ENCODE measurements at regions not wholly inside any gene's neighbourhood (a gene's known extent, or its start where the extent isn't known, plus 50 kb on each side); places are given as distances from the start of the nearest gene placed in this dataset.

DNA sequence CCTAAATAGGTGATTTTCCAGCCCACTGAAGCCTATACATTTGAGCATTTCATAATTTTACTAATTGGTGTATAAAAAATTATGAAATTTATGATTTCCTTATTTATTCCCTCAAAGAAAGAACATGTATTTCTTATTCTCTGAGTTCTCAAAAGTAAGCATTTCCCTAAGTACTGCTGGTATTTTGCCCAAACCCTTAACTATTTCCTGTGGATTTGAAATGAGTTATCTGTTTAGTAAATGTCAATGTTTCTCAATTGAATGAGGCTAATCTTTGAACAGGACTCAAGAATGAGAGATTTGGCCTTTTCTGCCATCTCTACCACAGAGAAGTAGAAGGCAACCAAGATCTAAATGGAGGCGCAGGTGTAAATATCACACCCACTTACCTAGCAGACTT is 751.7 kb downstream of the TLE1 start:
- no peak for DNase-seq (ENCODE audit: extremely low read depth in 1 of 11, low read depth in 9 of 11, low spot score in 4 of 11)

DNA sequence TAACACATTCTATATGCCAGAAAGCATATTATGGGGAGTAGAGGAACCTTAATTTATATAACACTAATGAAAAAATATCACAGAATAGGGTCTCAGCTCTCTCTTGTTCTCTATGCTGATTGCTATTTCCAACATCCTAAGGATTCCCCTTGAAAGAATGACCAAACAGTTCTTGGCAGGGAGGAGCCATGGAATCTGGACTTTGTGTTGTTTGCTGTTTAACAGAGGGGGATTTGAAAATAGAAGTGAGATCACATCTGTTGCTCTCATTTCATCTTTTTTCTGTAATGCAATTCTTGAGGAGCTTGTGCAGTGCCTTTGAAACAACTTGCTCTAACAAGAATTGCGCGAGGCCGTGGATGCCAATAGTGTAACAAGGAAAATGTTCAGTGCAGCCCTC is 755.3 kb downstream of the TLE1 start:
- DNase-seq (ENCODE audit: extremely low read depth in 1 of 11, low read depth in 9 of 11, low spot score in 4 of 11): no peak

DNA sequence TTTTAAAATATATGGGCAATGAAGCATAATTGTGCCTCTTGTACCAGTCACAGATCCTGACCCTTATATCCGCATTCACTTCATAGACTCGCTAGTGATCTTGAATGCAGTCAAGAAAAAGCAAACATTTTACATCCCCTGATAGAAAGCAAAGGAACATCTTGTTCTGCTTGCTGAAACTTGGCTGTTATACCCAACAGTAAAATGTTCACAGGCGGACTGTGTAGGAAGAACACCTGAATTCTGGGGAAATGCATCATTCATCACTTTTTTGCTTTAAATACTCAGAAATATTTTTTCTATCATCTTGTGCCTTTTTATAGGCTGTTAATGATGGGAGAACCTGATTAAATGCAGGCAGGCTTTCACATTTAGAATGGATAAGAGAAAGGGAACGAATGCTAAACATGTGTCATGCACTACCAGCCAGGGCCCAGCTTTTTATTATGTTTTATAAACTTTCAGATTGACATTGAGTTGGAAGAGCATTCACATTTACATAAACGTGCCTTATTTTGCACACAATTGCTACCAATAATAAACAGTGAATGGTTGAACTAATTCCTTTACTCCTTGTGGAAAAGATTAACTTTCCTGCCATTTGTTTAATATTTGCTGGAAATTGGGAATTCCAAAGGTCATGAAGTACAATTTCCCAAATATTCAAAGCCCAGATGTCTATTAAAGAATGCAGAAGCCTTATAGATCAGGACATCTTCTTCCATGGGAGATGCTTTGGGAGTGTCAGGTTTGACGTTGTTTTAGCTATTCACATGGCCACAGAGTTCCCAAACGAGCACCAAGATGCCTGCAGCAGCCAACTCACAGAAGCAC is 756.2 kb downstream of the TLE1 start:
- DNase-seq (ENCODE audit: extremely low read depth in 1 of 11, low read depth in 9 of 11, low spot score in 4 of 11): no peak

DNA sequence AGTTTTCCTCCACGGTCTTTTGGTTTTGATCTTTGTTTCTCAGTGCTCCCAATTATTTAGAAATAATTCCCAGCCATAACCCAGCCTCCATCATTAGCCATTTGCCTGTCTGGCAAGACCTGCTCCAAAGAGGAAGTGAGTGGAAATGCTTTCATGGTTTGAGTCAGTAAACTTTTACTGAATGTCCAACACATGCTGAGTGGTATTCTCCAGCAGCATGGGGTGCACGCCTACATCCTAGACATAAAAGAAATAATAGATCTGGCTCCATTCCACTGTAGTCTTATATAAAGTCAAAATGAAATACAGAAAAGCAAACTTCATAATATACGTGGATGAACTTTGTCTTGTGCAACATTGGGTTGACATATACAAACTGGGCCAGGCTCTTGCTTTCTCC is 757.2 kb downstream of the TLE1 start:
- DNase-seq (ENCODE audit: extremely low read depth in 1 of 11, low read depth in 9 of 11, low spot score in 4 of 11): peak in 1 of 11 donors; percentile 14

DNA sequence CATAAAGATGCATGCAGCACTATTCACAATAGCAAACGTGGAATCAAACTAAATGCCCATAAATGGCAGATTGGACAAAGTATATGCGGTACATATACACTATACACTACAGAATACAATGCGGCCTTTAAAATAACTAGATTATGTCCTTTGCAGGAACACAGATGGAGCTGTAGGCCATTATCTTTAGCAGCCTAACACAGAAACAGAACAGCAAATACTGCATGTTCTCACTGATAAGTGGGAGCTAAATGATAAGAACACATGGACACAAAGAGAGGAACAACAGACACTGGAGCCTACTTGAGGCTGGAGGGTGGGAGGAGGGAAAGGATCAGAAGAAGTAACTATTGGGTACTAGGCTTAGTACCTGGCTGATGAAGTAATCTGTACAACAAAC is 758.2 kb downstream of the TLE1 start:
- DNase-seq (ENCODE audit: extremely low read depth in 1 of 11, low read depth in 9 of 11, low spot score in 4 of 11): no peak

GRCh38 chr9:80928697-80929096 is 760.6 kb downstream of the TLE1 start:
- DNase-seq (ENCODE audit: extremely low read depth in 1 of 11, low read depth in 9 of 11, low spot score in 4 of 11): no peak

DNA sequence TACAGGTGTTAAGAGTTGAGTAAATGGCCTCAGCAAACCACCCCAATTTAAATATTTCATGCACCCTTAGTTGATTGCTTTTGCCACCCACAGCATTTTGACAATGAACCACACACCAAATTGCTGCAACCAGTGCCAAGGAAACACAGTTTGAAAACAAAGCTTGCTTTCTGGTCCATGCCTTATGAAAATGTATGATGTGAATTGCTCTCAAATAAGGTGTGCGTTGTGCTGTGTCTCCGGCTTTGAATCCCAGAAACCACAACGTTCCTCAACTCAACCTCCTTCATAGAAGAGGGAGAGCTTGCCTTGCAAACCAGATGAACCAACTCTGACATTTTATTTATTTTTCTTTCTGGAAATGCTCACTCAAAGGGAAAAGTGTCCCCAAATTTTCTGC is 762.7 kb downstream of the TLE1 start:
- no peak for DNase-seq (ENCODE audit: extremely low read depth in 1 of 11, low read depth in 9 of 11, low spot score in 4 of 11)

GRCh38 chr9:80922544-80922943 is 766.8 kb downstream of the TLE1 start:
- DNase-seq (ENCODE audit: extremely low read depth in 1 of 11, low read depth in 9 of 11, low spot score in 4 of 11): no peak

DNA sequence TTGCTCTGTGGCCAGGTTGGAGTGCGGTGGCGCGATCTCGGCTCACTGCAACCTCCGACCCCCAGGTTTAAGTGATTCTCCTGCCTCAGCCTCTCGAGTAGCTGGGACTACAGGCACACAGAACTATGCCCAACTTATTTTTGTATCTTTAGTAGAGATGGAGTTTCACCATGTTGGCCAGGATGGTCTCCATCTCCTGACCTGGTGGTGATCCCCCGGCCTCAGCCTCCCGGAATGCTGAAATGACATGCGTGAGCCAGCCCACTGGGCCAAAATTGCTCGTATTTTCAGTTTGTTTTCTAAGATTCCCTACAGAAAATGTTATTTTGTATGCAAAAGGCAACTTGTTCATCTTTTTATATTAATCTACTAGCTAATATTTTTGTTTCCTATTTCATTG is 782.6 kb downstream of the TLE1 start:
- no peak for DNase-seq (ENCODE audit: extremely low read depth in 1 of 11, low read depth in 9 of 11, low spot score in 4 of 11)

GRCh38 chr9:80899208-80899607 is 790.1 kb downstream of the TLE1 start:
- no peak for DNase-seq (ENCODE audit: extremely low read depth in 1 of 11, low read depth in 9 of 11, low spot score in 4 of 11)

GRCh38 chr9:80893190-80893589 is 796.2 kb downstream of the TLE1 start:
- no peak for DNase-seq (ENCODE audit: extremely low read depth in 1 of 11, low read depth in 9 of 11, low spot score in 4 of 11)

DNA sequence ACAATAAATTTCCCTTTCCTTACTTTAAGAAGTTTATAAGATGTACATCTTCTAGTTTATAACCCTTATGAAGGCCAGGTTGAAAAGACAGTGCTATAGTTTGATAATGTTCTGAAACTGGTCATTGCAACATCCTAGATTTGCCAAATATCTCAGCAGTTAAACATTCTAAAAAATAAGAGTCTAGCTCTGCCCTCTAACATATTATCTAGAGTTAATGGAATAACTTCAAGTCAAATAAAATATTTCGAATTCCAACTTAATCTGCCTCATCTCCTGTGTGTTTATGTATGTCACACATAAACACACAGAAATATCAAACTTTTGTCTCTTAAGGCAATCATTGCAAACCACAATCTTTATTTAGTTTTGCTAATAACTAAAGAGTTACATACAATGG is 796.6 kb downstream of the TLE1 start:
- DNase-seq (ENCODE audit: extremely low read depth in 1 of 11, low read depth in 9 of 11, low spot score in 4 of 11): no peak

- DNase-seq (ENCODE audit: extremely low read depth in 1 of 11, low read depth in 9 of 11, low spot score in 4 of 11): no peak
Observed at GRCh38 chr9:80890124-80890523, 799.2 kb downstream of the TLE1 start.

DNA sequence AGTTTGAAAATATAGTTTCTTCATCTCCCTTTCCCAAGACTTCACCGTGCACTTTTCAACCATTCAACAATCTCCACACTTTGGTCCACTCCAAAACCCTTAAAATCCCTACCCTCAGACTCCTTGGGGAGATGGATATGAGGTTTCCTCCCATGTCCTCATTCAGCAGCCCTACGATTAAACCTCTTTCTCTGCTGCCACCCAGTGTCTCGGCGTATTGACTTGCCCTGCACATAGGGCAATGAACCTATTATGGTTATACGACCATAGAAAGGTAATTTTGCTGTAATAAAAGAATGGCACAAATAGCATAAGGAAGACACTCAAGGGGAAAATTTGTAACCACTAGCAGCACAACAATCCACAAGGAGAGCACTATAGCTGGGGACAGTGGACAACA is 803.5 kb downstream of the TLE1 start:
- no peak for DNase-seq (ENCODE audit: extremely low read depth in 1 of 11, low read depth in 9 of 11, low spot score in 4 of 11)

- DNase-seq (ENCODE audit: extremely low read depth in 1 of 11, low read depth in 9 of 11, low spot score in 4 of 11): no peak
Observed at GRCh38 chr9:80883826-80884579, 805.3 kb downstream of the TLE1 start.

- DNase-seq (ENCODE audit: extremely low read depth in 1 of 11, low read depth in 9 of 11, low spot score in 4 of 11): no peak
Observed at GRCh38 chr9:80883426-80883825, 805.9 kb downstream of the TLE1 start.

- DNase-seq (ENCODE audit: extremely low read depth in 1 of 11, low read depth in 9 of 11, low spot score in 4 of 11): no peak
Observed at GRCh38 chr9:80881940-80882339, 807.4 kb downstream of the TLE1 start.

DNA sequence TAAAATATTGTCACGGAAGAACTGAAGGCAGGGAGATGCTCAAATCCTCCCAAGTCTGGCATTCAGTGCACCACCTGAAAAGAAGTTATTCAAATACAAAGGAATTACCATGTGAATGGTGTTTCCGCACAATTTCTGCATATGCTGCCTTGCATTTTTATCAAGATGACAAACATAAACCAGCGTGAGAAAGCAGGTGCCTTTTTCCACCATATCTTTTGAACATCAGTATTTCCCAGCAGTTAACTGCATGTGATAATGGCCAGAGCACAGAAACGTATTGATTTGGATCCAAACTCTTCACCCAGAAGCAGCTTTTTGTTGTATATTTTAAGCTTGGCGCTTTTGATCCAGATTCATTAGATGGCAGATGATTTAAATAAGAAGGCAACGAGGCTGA is 808.0 kb downstream of the TLE1 start:
- no peak for DNase-seq (ENCODE audit: extremely low read depth in 1 of 11, low read depth in 9 of 11, low spot score in 4 of 11)

DNA sequence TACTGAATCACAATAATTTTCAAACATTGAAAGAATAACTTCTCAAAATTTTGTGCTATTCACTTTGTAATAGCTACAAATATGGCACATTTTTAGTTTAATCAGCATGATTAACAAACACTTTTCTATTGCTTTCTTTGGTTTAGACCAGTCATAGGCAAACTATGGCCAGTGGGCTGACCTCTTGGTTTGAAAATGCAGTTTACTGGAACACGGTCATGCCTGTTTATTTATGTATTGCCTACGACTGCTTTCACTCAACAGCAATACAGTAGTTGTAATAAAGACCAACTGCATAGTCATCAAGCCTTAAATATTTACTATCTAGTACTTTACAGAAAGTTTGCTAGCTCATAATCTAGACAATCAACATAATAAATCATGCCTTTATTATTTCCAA is 810.8 kb downstream of the TLE1 start:
- DNase-seq (ENCODE audit: extremely low read depth in 1 of 11, low read depth in 9 of 11, low spot score in 4 of 11): no peak

DNA sequence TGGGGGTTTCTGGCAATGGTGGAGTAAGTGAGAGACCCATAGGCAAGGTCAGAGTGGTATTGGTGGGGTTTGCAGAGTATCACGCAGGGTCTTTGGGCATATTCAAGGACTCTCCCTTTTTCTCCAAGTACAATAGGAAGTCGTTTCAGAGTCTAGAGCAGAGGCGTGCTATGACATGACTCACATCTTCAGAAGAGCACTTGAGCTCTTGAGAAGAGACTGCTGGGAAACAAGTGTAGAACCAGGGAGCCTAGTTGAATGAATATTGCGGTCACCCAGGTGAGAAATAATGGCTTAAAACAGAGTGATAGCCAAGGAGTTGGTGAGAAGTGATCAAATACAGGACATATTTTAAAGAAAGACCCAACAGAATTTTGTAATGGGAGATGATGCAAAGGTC is 813.4 kb downstream of the TLE1 start:
- no peak for DNase-seq (ENCODE audit: extremely low read depth in 1 of 11, low read depth in 9 of 11, low spot score in 4 of 11)

DNA sequence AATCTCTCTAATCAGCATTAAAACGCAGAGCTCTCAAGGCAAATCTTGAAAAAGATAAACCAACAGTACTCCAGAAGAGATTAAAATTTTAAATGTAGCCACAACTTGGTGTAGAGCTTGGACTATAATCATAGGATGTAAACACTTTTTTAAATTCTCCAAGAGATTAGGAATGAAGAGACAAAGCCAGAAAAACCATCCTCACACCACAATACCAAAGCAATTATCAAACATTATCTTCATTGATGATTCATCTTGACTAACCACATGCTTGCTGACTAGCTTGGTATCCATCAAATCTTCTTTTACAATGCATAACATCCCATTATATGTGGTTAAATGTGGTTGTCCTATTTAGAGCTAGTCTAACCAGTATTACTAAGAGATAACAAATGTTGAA is 815.1 kb downstream of the TLE1 start:
- DNase-seq (ENCODE audit: extremely low read depth in 1 of 11, low read depth in 9 of 11, low spot score in 4 of 11): no peak

All from renal cortex interstitium (tissue), 11 donors.